Endothelial cell of hepatic sinusoid (primary cell): ENCODE measurements at regions not wholly inside any gene's neighbourhood (a gene's known extent, or its start where the extent isn't known, plus 50 kb on each side); places are given as distances from the start of the nearest gene placed in this dataset.
"Not testable (repeated sequence)": the region's sequence is repeated elsewhere in the genome, so short reads cannot be mapped to it uniquely, and the experiment has no call there.

Experiments used
- in situ Hi-C: cut with HindIII; loops from 2 replicates; pipeline ENCODE4 v1.10.0; 2017; ENCODE audit warnings: low sequenced_read_pairs

- in situ Hi-C loops: not testable (repeated sequence)
Measured at GRCh38 chr18:71303743-71304142, 1014.9 kb downstream of the SOCS6 start.

- in situ Hi-C loops: no loop called here
Measured at GRCh38 chr18:71301596-71301995, 1012.8 kb downstream of the SOCS6 start.

GRCh38 chr18:71294201-71294600, 1005.4 kb downstream of the SOCS6 start:
- in situ Hi-C loops: not testable (repeated sequence)

- in situ Hi-C loops: no loop called here
Measured at GRCh38 chr18:71293322-71293721, 1004.5 kb downstream of the SOCS6 start.

- in situ Hi-C loops: no loop called here
Measured at GRCh38 chr18:71287268-71287667, 998.4 kb downstream of the SOCS6 start.

- in situ Hi-C loops: no loop called here
Measured at GRCh38 chr18:71252351-71252865, 963.6 kb downstream of the SOCS6 start.

- in situ Hi-C loops: no loop called here
Measured at GRCh38 chr18:71250191-71250590, 961.3 kb downstream of the SOCS6 start.

- in situ Hi-C loops: no loop called here
Measured at GRCh38 chr18:71249791-71250190, 960.9 kb downstream of the SOCS6 start.

GRCh38 chr18:71242981-71243380, 954.1 kb downstream of the SOCS6 start:
- in situ Hi-C loops: no loop called here

GRCh38 chr18:71238974-71239624, 950.3 kb downstream of the SOCS6 start:
- in situ Hi-C loops: no loop called here

- in situ Hi-C loops: no loop called here
Measured at GRCh38 chr18:71237641-71238040, 948.8 kb downstream of the SOCS6 start.

- in situ Hi-C loops: no loop called here
Measured at GRCh38 chr18:71233177-71233576, 944.3 kb downstream of the SOCS6 start.

GRCh38 chr18:71223486-71223885, 934.6 kb downstream of the SOCS6 start:
- in situ Hi-C loops: no loop called here

- in situ Hi-C loops: no loop called here
Measured at GRCh38 chr18:71221405-71221804, 932.6 kb downstream of the SOCS6 start.

- in situ Hi-C loops: not testable (repeated sequence)
Measured at GRCh38 chr18:71212739-71213138, 923.9 kb downstream of the SOCS6 start.

- in situ Hi-C loops: no loop called here
Measured at GRCh38 chr18:71212222-71212621, 923.4 kb downstream of the SOCS6 start.

- in situ Hi-C loops: no loop called here
Measured at GRCh38 chr18:71209944-71210343, 921.1 kb downstream of the SOCS6 start.

- in situ Hi-C loops: no loop called here
Measured at GRCh38 chr18:71194438-71194837, 905.6 kb downstream of the SOCS6 start.

- in situ Hi-C loops: no loop called here
Measured at GRCh38 chr18:71189581-71189980, 900.7 kb downstream of the SOCS6 start.

- in situ Hi-C loops: no loop called here
Measured at GRCh38 chr18:71168557-71169145, 879.8 kb downstream of the SOCS6 start.

GRCh38 chr18:71136487-71136886, 847.6 kb downstream of the SOCS6 start:
- in situ Hi-C loops: no loop called here

GRCh38 chr18:71134122-71134521, 845.3 kb downstream of the SOCS6 start:
- in situ Hi-C loops: no loop called here

- in situ Hi-C loops: no loop called here
Measured at GRCh38 chr18:71131918-71132317, 843.1 kb downstream of the SOCS6 start.
